GM19452 (cell line): ENCODE measurements at regions not wholly inside any gene's neighbourhood (a gene's known extent, or its start where the extent isn't known, plus 50 kb on each side); places are given as distances from the start of the nearest gene placed in this dataset.
"Not testable (repeated sequence)": the region's sequence is repeated elsewhere in the genome, so short reads cannot be mapped to it uniquely, and the experiment has no call there.

ENCODE experiments used
- ATAC-seq: cut with Tn5 transposase; IDR thresholded peaks from one replicate; pipeline ENCODE4 v1.9.1; 2021; ENCODE audit not compliant: unreplicated experiment

GRCh38 chr2:87695596-87696323 lies 52.1 kb upstream of the PLGLB2 start:
- not testable (repeated sequence) for ATAC-seq
